Kidney (tissue), 13 donors: ENCODE measurements at regions not wholly inside any gene's neighbourhood (a gene's known extent, or its start where the extent isn't known, plus 50 kb on each side); places are given as distances from the start of the nearest gene placed in this dataset.

Source experiments
- DNase-seq, 5 donors: peaks; one replicate each; pipeline ENCODE4 v3.0.0-alpha.2; 2013 to 2020
- FAIRE-seq: peaks from 2 replicates; lab custom pipeline; 2012; peaks lifted over from hg19 to GRCh38; lab: Jason Lieb, UNC
- H3K27ac ChIP-seq, 2 donors: one replicate each; pipeline ENCODE4 v1.7.0; 2013; ENCODE audit warnings: low read depth in 2 of 2, low read length in 2 of 2, inconsistent platforms in 1 of 2
- H3K27me3 ChIP-seq: one replicate; pipeline ENCODE4 v1.7.1; 2013; ENCODE audit warnings: low read length, inconsistent platforms; ENCODE audit not compliant: control insufficient read depth, insufficient read depth
- H3K36me3 ChIP-seq, 3 donors: one replicate each; pipeline versions ENCODE4 v1.7.0 to v1.7.1; 2013; ENCODE audit warnings: low read length in 3 of 3, control low read depth in 1 of 3, inconsistent platforms in 1 of 3; ENCODE audit not compliant: insufficient read depth in 3 of 3, control insufficient read depth in 2 of 3
- H3K4me1 ChIP-seq, 3 donors: one replicate each; pipeline versions ENCODE4 v1.7.0 to v1.7.1; 2013; ENCODE audit warnings: low read length in 3 of 3, inconsistent platforms in 1 of 3, low read depth in 1 of 3; ENCODE audit not compliant: control insufficient read depth in 2 of 3, insufficient read depth in 2 of 3
- H3K4me3 ChIP-seq, 3 donors: one replicate each; pipeline versions ENCODE4 v1.7.0 to v1.8.1; 2013; ENCODE audit warnings: low read length in 3 of 3, control low read depth in 1 of 3, inconsistent platforms in 1 of 3
- H3K9ac ChIP-seq, 3 donors: one replicate each; pipeline versions ENCODE4 v1.7.0 to v1.7.1; 2013; ENCODE audit warnings: low read length in 3 of 3, control low read depth in 1 of 3, inconsistent platforms in 1 of 3
- H3K9me3 ChIP-seq, 3 donors: one replicate each; pipeline versions ENCODE4 v1.7.0 to v1.7.1; 2013; ENCODE audit warnings: low read length in 3 of 3, control low read depth in 1 of 3, inconsistent platforms in 1 of 3; ENCODE audit not compliant: control insufficient read depth in 2 of 3, insufficient read depth in 1 of 3
- CTCF ChIP-seq: IDR thresholded peaks from 3 replicates; pipeline ENCODE4 v1.5.1; 2012; ENCODE audit warnings: mild to moderate bottlenecking, moderate library complexity, borderline replicate concordance; ENCODE audit not compliant: insufficient read depth; ENCODE audit errors: extremely low read depth
- intact Hi-C: fragments of 100-400 bp; cut with DNase I; formaldehyde crosslinking; loops from one replicate; pipeline ENCODE4 v1.11.1; 2022
- donor health status: control.
- donor health status: control.
- donor health status: control.
- donor health status: control.
- donor health status: control.
- donor health status: DM: yes; HTN: yes; CAD: no.
- donor health status: Normal renal cell carcinoma (clear cell type).

GRCh38 chr4:155032521-155033229 is 175.8 kb upstream of the NPY2R start:
- intact Hi-C loops: no loop called here
- no peaks in the 10 kb centered on the region for H3K9me3 ChIP-seq
- H3K27me3 ChIP-seq: no peaks in the 10 kb centered on the region
- no peak overlapping the region for H3K27ac ChIP-seq
- H3K4me1 ChIP-seq: no peaks in the 10 kb centered on the region
- no peak overlapping the region for H3K4me3 ChIP-seq
- no peak for FAIRE-seq
- no peak overlapping the region for H3K9ac ChIP-seq
- H3K36me3 ChIP-seq: no peaks in the 10 kb centered on the region
- no peak for TF ChIP-seq CTCF
- DNase-seq: no peak

DNA sequence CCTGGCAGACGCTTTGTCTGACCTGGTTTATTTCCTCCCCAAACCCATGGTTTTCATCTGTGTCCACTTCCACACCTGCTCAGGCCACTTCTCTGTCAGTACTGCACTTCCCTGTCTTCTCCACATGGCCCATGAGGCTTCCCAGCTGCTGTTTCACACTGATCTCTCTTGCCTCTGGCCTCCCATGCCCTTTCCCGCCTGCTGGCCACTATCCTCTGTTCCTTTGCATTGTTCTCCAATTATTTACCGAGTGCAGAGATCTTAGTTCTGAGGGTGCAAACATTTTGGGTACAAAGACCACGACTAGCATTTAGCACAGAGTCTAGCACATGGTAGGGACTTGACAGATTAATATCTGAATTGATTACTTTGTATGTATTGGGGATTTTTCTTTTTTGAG is 174.8 kb upstream of the NPY2R start:
- H3K27me3 ChIP-seq: no peaks in the 10 kb centered on the region
- H3K9ac ChIP-seq: no peak overlapping the region
- no peak for TF ChIP-seq CTCF
- H3K36me3 ChIP-seq: no peaks in the 10 kb centered on the region
- H3K9me3 ChIP-seq: no peaks in the 10 kb centered on the region
- H3K27ac ChIP-seq: no peak overlapping the region
- FAIRE-seq (no peak), DNase-seq (no peak)
- intact Hi-C loops: no loop called here
- H3K4me1 ChIP-seq: no peaks in the 10 kb centered on the region
- no peak overlapping the region for H3K4me3 ChIP-seq

- Histone ChIP-seq H3K27ac (no peak overlapping the region), H3K27me3 (no peaks in the 10 kb centered on the region), H3K4me3 (no peak overlapping the region), H3K9ac (no peak overlapping the region), H3K36me3 (no peaks in the 10 kb centered on the region), H3K9me3 (no peaks in the 10 kb centered on the region), H3K4me1 (no peaks in the 10 kb centered on the region)
- intact Hi-C loops: no loop called here
- DNase-seq (no peak), FAIRE-seq (no peak)
- no peak for TF ChIP-seq CTCF
These were observed 171.4 kb upstream of the NPY2R start for GRCh38 chr4:155037031-155037430.

DNA sequence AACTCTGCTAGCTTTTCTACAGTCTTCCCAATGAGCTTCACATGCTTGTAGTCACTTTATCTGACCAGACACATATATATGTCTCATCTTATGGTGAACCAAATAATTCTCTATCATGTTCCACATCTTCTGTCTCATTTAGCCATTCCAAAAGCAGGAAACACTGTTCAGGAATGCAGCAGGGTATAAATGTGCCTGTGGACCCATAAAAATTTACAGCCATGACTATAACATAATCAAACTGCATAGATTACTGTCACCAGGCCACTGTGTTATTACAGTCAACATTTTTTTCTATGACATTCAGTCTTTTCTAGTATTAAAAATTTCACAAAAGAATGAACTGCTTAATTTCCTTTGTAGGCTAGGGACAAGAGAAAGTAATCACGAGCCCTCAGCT is 170.0 kb upstream of the NPY2R start:
- Histone ChIP-seq H3K9me3 (no peaks in the 10 kb centered on the region), H3K9ac (no peak overlapping the region), H3K4me3 (no peak overlapping the region), H3K36me3 (no peaks in the 10 kb centered on the region), H3K4me1 (no peaks in the 10 kb centered on the region), H3K27ac (no peak overlapping the region), H3K27me3 (no peaks in the 10 kb centered on the region)
- FAIRE-seq (no peak), DNase-seq (peak in 1 of 5 donors; percentile 4)
- intact Hi-C loops: no loop called here
- TF ChIP-seq CTCF: no peak
